Sigmoid colon (tissue), 6 donors: ENCODE measurements at regions not wholly inside any gene's neighbourhood (a gene's known extent, or its start where the extent isn't known, plus 50 kb on each side); places are given as distances from the start of the nearest gene placed in this dataset.

Experiments
- DNase-seq: peaks from one replicate; pipeline ENCODE4 v3.0.0-alpha.2; 2019
- H3K27ac ChIP-seq, 4 donors: fragments of 200-600 bp; sonication (generic); one replicate each; pipeline ENCODE4 v1.5.1; 2016 to 2019; ENCODE audit warnings: mild to moderate bottlenecking in 1 of 4
- H3K27me3 ChIP-seq, 3 donors: fragments of 200-600 bp; sonication (generic); one replicate each; pipeline ENCODE4 v1.5.1; 2019; ENCODE audit warnings: mild to moderate bottlenecking in 1 of 3
- H3K36me3 ChIP-seq, 4 donors: fragments of 200-600 bp; sonication (generic); one replicate each; pipeline ENCODE4 v1.5.1; 2016 to 2019
- H3K4me1 ChIP-seq, 4 donors: fragments of 200-600 bp; sonication (generic); one replicate each; pipeline ENCODE4 v1.5.1; 2017 to 2019
- H3K4me3 ChIP-seq, 4 donors: fragments of 200-600 bp; sonication (generic); one replicate each; pipeline ENCODE4 v1.5.1; 2017 to 2019; ENCODE audit warnings: mild to moderate bottlenecking in 2 of 4, moderate library complexity in 1 of 4
- H3K9me3 ChIP-seq, 4 donors: fragments of 200-600 bp in 3 of 4; sonication (generic) in 3 of 4; one replicate each; pipeline versions ENCODE4 v1.5.1 to v1.6.1; 2013 to 2019
- CTCF ChIP-seq, 4 experiments: fragments of 450-650 bp in 3 of 4; fragments of 200-600 bp in 1 of 4; IDR thresholded peaks; one replicate each; pipeline ENCODE4 v1.5.1; 2016 to 2019; ENCODE audit warnings: antibody characterized with exemption in 4 of 4, mild to moderate bottlenecking in 3 of 4, moderate library complexity in 2 of 4
- EP300 ChIP-seq, 4 donors: sonication (generic); formaldehyde crosslinking; IDR thresholded peaks; one replicate each; pipeline ENCODE4 v1.6.1; 2017; ENCODE audit warnings: antibody characterized with exemption in 4 of 4
- POLR2A ChIP-seq, 2 donors: fragments of 450-650 bp; IDR thresholded peaks; one replicate each; pipeline ENCODE4 v1.6.1; 2016; ENCODE audit warnings: antibody characterized with exemption in 2 of 2, mild to moderate bottlenecking in 2 of 2, moderate library complexity in 2 of 2
- POLR2AphosphoS5 ChIP-seq, 4 donors: sonication (generic); formaldehyde crosslinking; IDR thresholded peaks; one replicate each; pipeline ENCODE4 v1.6.1; 2017; ENCODE audit warnings: antibody characterized with exemption in 4 of 4
- WGBS, 2 donors: extraction: QIAGEN DNeasy Blood & Tissue Kit; methylation state at CpG; one replicate each; pipeline ENCODE4 v1.1.7; 2013; 5-methylcytosine and 5-hydroxymethylcytosine counted together
- intact Hi-C: fragments of 100-400 bp; cut with DNase I; formaldehyde crosslinking; loops from one replicate; pipeline ENCODE4 v1.15.1; 2023
- donor health status: healthy with polysubstance abuse.
- donor health status: healthy.

GRCh38 chr4:62193761-62194160 lies 993.6 kb downstream of the ADGRL3 start:
- TF ChIP-seq POLR2AphosphoS5 (IDR thresholded peaks at IDR 0.05) (no peak), CTCF (IDR thresholded peaks at IDR 0.05) (no peak), EP300 (IDR thresholded peaks at IDR 0.05) (no peak)
- H3K27me3 ChIP-seq, result no peaks in the 10 kb centered on the region
- no peak overlapping the region for H3K4me3 ChIP-seq
- DNase-seq, result no peak
- intact Hi-C loops, result no loop called here
- no peaks in the 10 kb centered on the region for H3K36me3 ChIP-seq
- H3K27ac ChIP-seq, result no peak overlapping the region
- no peaks in the 10 kb centered on the region for H3K9me3 ChIP-seq
- whole genome bisulfite sequencing, 2 donors, result 83 to 85% methylated on average over 3 of the region's 3 CpGs
- H3K4me1 ChIP-seq, result no peaks in the 10 kb centered on the region

DNA sequence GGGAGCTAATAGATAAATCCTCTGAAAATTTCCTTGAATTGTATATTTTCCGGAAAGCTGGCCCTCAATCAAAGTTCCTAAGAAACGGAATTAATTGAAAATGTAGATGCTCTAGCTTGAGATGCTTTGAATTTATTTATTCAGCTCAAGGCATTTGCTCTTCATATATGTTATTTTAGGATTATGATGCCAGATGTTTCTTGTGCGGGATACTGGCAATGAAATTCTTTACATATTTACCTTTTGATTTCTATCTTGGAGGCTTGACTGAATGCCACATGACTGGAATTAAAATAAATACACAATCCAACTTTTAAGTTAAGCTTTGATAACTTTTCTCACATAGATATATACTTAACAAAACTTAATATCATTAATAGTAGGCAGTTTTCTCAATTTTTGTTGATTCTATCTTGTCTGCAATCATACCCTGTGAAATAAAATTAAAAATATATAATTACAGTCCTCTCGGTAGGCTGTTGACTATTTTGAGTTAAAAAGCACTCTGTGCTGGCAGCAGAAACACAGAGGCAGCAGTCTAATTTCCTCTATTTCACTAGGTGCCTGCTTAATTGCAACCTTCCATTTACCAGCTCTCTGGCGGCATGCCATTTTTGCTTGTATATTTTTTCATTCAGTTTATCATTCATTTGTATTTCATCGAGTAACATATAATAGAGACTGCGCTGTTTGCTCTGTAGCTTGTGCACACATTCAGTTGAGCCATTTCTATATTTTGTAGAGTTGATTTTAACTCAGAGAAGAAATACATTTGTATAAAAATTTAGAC lies 991.5 kb downstream of the ADGRL3 start:
- no peak overlapping the region for H3K4me3 ChIP-seq
- TF ChIP-seq POLR2AphosphoS5 (IDR thresholded peaks at IDR 0.05) (no peak), POLR2A (IDR thresholded peaks at IDR 0.05) (no peak), CTCF (IDR thresholded peaks at IDR 0.05) (no peak), EP300 (IDR thresholded peaks at IDR 0.05) (no peak)
- WGBS, 2 donors, result 78 to 85% methylated on average over 7 of the region's 7 CpGs

GRCh38 chr4:62170235-62170634 lies 970.1 kb downstream of the ADGRL3 start:
- Histone ChIP-seq H3K9me3 (no peaks in the 10 kb centered on the region), H3K27ac (no peak overlapping the region), H3K27me3 (no peaks in the 10 kb centered on the region), H3K36me3 (no peaks in the 10 kb centered on the region), H3K4me3 (no peak overlapping the region), H3K4me1 (no peaks in the 10 kb centered on the region)
- no peak for TF ChIP-seq POLR2A (IDR thresholded peaks at IDR 0.05)
- no peak for TF ChIP-seq EP300 (IDR thresholded peaks at IDR 0.05)
- TF ChIP-seq POLR2AphosphoS5 (IDR thresholded peaks at IDR 0.05), result no peak
- TF ChIP-seq CTCF (IDR thresholded peaks at IDR 0.05), result no peak
- intact Hi-C loops, result no loop called here
- WGBS, 2 donors, result 53 to 83% methylated on average over 1 of the region's 1 CpG
- DNase-seq, result no peak

More for the DNA sequence above, 991.5 kb downstream of the ADGRL3 start:
- H3K36me3 ChIP-seq, result no peaks in the 10 kb centered on the region
- no peak for DNase-seq
- no peaks in the 10 kb centered on the region for H3K4me1 ChIP-seq
- H3K27ac ChIP-seq, result no peak overlapping the region
- no peaks in the 10 kb centered on the region for H3K27me3 ChIP-seq
- intact Hi-C loops, result no loop called here
- H3K9me3 ChIP-seq, result no peaks in the 10 kb centered on the region

DNA sequence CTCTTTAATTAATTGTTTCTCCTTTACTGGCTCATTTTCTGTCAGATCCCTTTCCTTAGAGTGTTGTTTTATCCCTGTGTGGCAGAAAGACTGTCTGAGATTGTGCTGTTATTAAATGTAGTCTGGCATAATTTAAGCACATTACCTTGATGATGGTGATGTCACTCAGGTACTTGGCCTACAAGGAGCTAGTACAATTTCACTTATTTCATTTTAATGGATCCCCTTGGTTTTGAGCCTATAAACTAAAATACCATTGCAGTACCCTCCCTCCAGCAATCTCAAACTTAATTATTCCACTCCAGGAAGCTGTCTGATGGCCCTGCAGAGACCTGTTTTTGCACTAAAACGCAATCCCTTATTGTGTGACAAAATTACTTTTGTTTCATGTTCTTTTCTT lies 968.6 kb downstream of the ADGRL3 start:
- Histone ChIP-seq H3K9me3 (no peaks in the 10 kb centered on the region), H3K4me3 (no peak overlapping the region), H3K36me3 (no peaks in the 10 kb centered on the region), H3K27me3 (no peaks in the 10 kb centered on the region), H3K4me1 (no peaks in the 10 kb centered on the region), H3K27ac (no peak overlapping the region)
- no peak for DNase-seq
- TF ChIP-seq POLR2A (IDR thresholded peaks at IDR 0.05), result no peak
- TF ChIP-seq CTCF (IDR thresholded peaks at IDR 0.05), result no peak
- no peak for TF ChIP-seq POLR2AphosphoS5 (IDR thresholded peaks at IDR 0.05)
- TF ChIP-seq EP300 (IDR thresholded peaks at IDR 0.05), result no peak
- 62 to 73% methylated on average over 1 of the region's 1 CpG for WGBS, 2 donors
- intact Hi-C loops, result no loop called here

- Histone ChIP-seq H3K27me3 (no peaks in the 10 kb centered on the region), H3K9me3 (no peaks in the 10 kb centered on the region), H3K4me3 (no peak overlapping the region), H3K36me3 (no peaks in the 10 kb centered on the region), H3K4me1 (no peaks in the 10 kb centered on the region), H3K27ac (no peak overlapping the region)
- no peak for TF ChIP-seq EP300 (IDR thresholded peaks at IDR 0.05)
- TF ChIP-seq CTCF (IDR thresholded peaks at IDR 0.05), result no peak
- TF ChIP-seq POLR2A (IDR thresholded peaks at IDR 0.05), result no peak
- TF ChIP-seq POLR2AphosphoS5 (IDR thresholded peaks at IDR 0.05), result no peak
- DNase-seq, result no peak
- intact Hi-C loops, result no loop called here
- 42 to 77% methylated on average over 1 of the region's 1 CpG for WGBS, 2 donors
Observed at GRCh38 chr4:62162606-62163005, 962.5 kb downstream of the ADGRL3 start.
